Coronary artery (tissue), 2 donors: ENCODE measurements at regions not wholly inside any gene's neighbourhood (a gene's known extent, or its start where the extent isn't known, plus 50 kb on each side); places are given as distances from the start of the nearest gene placed in this dataset.

Source experiments
- DNase-seq: peaks from one replicate; pipeline ENCODE4 v3.0.0-alpha.2; 2017; ENCODE audit warnings: low spot score
- H3K27ac ChIP-seq, 2 donors: fragments of 200-600 bp; sonication (generic); one replicate each; pipeline ENCODE4 v1.5.1; 2016 to 2019
- H3K4me3 ChIP-seq: fragments of 200-600 bp; sonication (generic); 2 replicates; pipeline ENCODE4 v1.5.1; 2016; ENCODE audit warnings: mild to moderate bottlenecking, moderate library complexity
- TF ChIP-seq, protein P1 (sequence below): fragments of 200-600 bp; sonication (generic); IDR thresholded peaks from one replicate; pipeline ENCODE4 v1.5.1; 2019; ENCODE audit warnings: antibody characterized with exemption

DNA sequence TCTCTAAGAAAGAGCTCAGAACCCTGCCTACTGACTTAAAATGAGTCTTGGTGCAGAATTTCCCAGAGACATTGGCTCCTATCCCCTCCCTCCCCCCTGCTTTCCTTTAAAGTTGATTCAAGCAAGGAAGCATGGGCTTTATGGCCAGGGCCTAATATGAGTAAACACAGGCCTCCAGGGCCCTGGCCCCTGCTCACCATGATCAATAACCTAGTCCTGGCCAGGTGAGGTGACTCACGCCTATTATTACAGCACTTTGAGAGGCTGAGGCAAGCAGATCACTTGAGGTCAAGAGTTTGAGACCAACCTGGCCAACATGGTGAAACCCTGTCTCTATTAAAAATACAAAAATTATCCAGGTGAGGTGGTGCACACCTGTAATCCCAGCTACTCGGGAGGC, 165.1 kb upstream of the TMCC3 start:
- TF ChIP-seq, protein P1, sequence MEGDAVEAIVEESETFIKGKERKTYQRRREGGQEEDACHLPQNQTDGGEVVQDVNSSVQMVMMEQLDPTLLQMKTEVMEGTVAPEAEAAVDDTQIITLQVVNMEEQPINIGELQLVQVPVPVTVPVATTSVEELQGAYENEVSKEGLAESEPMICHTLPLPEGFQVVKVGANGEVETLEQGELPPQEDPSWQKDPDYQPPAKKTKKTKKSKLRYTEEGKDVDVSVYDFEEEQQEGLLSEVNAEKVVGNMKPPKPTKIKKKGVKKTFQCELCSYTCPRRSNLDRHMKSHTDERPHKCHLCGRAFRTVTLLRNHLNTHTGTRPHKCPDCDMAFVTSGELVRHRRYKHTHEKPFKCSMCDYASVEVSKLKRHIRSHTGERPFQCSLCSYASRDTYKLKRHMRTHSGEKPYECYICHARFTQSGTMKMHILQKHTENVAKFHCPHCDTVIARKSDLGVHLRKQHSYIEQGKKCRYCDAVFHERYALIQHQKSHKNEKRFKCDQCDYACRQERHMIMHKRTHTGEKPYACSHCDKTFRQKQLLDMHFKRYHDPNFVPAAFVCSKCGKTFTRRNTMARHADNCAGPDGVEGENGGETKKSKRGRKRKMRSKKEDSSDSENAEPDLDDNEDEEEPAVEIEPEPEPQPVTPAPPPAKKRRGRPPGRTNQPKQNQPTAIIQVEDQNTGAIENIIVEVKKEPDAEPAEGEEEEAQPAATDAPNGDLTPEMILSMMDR = no peak
- H3K4me3 ChIP-seq = no peak overlapping the region
- DNase-seq = no peak
- no peak overlapping the region for H3K27ac ChIP-seq

DNA sequence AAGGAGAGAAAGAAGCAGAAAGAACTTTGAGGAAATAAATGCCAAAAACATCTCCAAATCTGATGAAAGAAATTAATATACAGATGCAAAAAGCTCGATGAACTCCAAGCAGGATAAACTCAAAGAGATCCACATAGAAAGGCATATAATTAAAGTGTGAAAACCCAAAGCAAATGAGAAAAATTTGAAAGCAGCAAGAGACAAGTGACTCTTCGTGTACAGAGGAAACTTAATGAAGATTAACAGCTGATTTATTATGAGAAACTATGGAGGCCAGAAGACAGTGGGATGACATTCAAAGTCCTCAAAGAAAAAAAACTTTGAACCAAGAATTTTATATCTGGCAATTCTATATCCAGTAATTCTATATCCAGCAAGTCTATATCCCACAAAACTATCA, 163.0 kb upstream of the TMCC3 start:
- TF ChIP-seq, protein P1 = no peak

DNA sequence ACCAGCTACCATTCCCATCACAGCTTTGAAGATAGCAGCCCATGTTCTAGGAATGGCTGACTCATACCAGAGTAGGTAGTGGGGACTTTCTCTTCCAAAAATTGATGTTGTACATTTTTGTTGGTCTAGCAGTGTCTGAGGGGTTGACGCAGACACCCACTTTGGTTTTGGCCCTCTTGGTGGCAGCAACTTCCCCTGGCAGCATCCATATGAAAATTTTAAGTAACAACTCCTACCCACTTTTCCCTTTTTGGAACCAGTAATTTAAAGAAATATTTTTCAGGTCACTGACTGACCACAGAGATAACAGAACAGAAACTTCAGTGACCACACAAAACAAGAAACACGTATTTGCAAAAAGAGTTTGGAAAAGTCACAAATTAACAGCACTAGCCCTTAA, 162.0 kb upstream of the TMCC3 start:
- H3K27ac ChIP-seq = no peak overlapping the region
- H3K4me3 ChIP-seq = no peak overlapping the region
- no peak for DNase-seq
- TF ChIP-seq, protein P1 = no peak

More for the DNA sequence above, 163.0 kb upstream of the TMCC3 start:
- no peak for DNase-seq
- Histone ChIP-seq H3K27ac (no peak overlapping the region), H3K4me3 (no peak overlapping the region)

DNA sequence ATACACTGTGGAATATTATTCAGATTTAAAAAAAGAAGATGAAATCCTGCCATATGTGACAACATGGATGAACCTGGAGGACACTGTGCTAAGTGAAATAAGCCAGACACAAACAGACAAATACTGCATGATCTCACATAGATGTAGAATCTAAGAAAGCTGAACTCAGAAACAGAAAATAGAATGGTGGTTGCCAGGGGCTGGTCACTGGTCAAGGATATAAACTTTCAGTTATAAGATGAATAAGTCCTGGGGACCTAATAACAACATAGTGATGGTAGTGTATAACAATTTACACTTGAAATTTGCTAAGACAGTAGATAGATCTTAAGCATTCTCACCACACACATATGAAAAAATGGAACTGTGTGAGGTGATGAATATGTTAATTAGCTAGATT, 161.3 kb upstream of the TMCC3 start:
- no peak overlapping the region for H3K4me3 ChIP-seq
- DNase-seq = no peak
- no peak overlapping the region for H3K27ac ChIP-seq
- TF ChIP-seq, protein P1 = no peak

DNA sequence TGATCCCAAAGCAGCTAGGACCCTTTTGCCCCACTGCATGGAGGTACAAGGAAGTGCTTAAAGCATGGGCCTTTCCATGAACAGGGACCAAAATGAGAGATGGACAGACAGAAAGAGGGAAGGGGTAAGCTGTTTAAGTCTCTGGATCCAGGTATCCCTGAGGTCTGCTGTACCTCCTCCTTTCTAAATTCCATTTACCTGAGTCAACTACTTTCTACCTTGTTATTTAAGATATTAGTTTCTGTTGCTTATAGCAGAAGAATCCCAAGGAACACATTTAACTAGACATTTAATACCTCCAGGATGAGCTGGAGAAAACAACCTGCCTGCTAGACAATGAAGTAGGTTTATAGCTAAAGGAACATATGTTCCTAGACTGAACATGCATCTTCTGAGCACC, 157.6 kb upstream of the TMCC3 start:
- H3K27ac ChIP-seq = no peak overlapping the region
- no peak for DNase-seq
- TF ChIP-seq, protein P1 = no peak
- H3K4me3 ChIP-seq = no peak overlapping the region

DNA sequence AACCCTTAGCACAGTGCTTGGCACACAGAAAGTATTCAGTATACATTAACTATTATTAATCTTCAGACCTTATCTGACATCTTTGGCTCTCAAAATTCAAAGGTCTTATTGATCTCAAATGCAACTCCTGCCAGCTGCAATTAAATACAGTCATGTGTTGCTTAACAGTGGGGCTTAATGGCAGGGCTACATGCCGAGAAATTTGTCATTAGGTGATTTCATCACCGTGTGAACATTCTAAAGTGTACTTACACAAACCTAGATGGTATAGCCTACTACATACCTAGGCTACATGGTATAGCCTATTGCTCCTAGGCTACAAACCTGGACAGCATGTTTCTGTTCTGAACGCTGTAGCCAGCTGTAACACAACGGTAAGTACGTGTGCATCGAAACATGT, 156.3 kb upstream of the TMCC3 start:
- DNase-seq = no peak
- TF ChIP-seq, protein P1 = no peak
- no peak overlapping the region for H3K27ac ChIP-seq
- H3K4me3 ChIP-seq = no peak overlapping the region

DNA sequence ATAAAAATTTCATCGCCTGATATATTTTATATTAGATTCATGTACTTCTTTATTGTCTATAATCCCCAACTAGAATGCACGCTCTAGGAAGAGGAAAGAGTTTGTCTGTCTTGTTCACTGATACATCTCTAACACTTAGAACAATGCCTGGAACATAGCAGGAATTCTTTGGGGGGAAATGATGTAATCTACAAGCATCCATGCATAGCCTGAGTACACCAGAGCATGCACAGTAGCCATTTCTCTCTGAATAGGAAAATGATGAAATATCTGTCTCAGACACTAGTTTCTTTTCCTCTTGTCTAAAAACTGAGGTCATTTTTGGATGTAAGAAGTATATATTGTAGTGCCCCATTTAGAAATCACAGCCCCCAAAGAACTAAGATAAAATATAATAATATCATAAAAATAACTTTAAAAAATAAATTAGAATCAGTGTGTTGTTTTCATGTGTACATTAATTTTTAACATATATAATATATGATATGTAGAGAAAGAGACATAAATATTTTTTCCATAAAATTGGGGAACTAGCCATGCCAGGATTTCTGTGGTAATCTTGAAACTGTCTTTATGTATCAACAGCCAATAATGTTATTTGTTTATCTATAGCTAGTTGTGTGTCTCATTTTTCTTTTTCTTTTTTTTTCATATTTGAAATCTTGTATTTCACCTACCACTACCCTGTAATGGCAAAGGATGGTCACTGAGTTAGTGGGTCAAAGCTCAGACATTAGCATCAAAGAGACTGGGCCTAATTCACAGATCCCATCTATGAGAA, 155.6 kb upstream of the TMCC3 start:
- TF ChIP-seq, protein P1 = no peak
- Histone ChIP-seq H3K4me3 (no peak overlapping the region), H3K27ac (no peak overlapping the region)
- DNase-seq = no peak
